ENCODE measurements at regions not wholly inside any gene's neighbourhood (a gene's known extent, or its start where the extent isn't known, plus 50 kb on each side); places are given as distances from the start of the nearest gene placed in this dataset.

DNA sequence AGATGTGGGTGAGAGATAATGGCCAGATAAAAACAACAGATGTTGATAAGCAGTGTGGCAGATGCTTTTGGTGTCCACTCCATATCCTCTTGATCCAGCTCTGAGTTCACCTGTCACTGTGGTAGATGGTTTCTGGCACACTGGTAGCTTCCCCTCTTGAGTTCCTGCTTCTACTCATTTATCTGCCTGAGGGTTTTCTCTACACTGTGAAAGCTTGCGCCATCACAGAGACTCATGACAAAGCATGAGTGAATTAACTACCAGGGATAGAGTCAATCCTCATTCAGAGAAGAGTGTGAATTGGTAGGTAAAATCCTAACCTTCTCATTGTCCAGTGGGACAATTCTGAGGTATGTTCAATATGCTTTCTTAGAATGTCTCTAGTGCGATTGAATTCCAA lies 50.0 kb upstream of the ARHGEF26 start:
- TF ChIP-seq, protein P1, sequence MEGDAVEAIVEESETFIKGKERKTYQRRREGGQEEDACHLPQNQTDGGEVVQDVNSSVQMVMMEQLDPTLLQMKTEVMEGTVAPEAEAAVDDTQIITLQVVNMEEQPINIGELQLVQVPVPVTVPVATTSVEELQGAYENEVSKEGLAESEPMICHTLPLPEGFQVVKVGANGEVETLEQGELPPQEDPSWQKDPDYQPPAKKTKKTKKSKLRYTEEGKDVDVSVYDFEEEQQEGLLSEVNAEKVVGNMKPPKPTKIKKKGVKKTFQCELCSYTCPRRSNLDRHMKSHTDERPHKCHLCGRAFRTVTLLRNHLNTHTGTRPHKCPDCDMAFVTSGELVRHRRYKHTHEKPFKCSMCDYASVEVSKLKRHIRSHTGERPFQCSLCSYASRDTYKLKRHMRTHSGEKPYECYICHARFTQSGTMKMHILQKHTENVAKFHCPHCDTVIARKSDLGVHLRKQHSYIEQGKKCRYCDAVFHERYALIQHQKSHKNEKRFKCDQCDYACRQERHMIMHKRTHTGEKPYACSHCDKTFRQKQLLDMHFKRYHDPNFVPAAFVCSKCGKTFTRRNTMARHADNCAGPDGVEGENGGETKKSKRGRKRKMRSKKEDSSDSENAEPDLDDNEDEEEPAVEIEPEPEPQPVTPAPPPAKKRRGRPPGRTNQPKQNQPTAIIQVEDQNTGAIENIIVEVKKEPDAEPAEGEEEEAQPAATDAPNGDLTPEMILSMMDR (IDR thresholded peaks at IDR 0.05; ENCODE audit: insufficient read depth, low read depth, low read length, missing control alignments) = no peak
- H3K4me3 ChIP-seq (ENCODE audit: low read length) = no peak overlapping the region
- peak; percentile 72 for DNase-seq (ENCODE audit: low read depth)
